ENCODE measurements at regions not wholly inside any gene's neighbourhood (a gene's known extent, or its start where the extent isn't known, plus 50 kb on each side); places are given as distances from the start of the nearest gene placed in this dataset.

DNA sequence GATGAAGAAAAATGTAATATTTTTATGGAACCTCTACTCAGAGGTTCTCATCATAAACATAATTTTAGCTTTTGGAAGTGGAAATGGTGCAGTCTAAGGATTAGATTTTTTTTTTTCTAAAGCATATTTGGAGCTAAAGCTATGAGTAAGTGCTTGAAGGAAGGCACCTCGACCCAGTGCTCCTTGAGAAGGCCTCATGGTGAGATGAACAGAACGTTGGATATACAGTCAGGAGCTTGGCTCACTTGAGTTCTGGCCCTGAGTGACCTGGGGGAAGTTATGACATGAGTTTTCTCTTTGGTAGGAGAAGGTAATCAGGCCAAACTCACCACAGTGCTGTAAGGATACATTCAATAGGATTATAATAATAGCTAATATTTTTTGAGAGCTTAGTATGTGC lies 163.3 kb downstream of the JCAD start:
- Histone ChIP-seq H3K27ac (peak overlapping the region; percentile 63), H3K27me3 (no peaks in the 10 kb centered on the region), H3K4me1 (peaks cover 15% of the 10 kb centered on the region), H3K4me3 (no peak overlapping the region), H3K36me3 (no peaks in the 10 kb centered on the region), H3K9me3 (no peaks in the 10 kb centered on the region)
- 31% methylated on average over 2 of the region's 2 CpGs for WGBS
- TF ChIP-seq POLR2AphosphoS5 (IDR thresholded peaks at IDR 0.05) (no peak), POLR2A (IDR thresholded peaks at IDR 0.05) (no peak), EP300 (IDR thresholded peaks at IDR 0.05) (no peak)
- TF ChIP-seq, protein P1, sequence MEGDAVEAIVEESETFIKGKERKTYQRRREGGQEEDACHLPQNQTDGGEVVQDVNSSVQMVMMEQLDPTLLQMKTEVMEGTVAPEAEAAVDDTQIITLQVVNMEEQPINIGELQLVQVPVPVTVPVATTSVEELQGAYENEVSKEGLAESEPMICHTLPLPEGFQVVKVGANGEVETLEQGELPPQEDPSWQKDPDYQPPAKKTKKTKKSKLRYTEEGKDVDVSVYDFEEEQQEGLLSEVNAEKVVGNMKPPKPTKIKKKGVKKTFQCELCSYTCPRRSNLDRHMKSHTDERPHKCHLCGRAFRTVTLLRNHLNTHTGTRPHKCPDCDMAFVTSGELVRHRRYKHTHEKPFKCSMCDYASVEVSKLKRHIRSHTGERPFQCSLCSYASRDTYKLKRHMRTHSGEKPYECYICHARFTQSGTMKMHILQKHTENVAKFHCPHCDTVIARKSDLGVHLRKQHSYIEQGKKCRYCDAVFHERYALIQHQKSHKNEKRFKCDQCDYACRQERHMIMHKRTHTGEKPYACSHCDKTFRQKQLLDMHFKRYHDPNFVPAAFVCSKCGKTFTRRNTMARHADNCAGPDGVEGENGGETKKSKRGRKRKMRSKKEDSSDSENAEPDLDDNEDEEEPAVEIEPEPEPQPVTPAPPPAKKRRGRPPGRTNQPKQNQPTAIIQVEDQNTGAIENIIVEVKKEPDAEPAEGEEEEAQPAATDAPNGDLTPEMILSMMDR (IDR thresholded peaks at IDR 0.05): no peak
- no peak for DNase-seq (ENCODE audit: low spot score in 2 of 2)

DNA sequence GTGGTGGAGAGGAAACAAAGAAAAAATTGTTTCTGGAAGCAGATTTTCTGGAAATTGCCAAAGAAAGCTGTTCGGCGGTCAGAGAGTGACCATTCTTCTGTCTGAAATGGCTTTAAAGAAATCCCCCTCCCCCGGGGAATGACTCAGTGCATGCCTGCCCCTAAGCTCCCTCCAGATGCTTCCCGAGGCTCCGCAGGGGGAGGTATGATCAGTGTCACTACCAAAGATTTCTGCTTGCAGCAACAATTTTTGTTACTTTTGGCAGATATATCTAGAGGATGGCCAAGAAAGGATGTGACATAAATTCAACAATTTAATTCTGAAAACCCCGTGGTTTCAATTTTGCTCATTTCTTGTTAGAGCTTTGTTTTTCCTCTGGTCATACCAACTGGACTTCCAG lies 163.9 kb downstream of the JCAD start:
- 37% methylated on average over 6 of the region's 6 CpGs for WGBS
- Histone ChIP-seq H3K27ac (no peak overlapping the region), H3K36me3 (no peaks in the 10 kb centered on the region), H3K9me3 (no peaks in the 10 kb centered on the region), H3K4me1 (peaks cover 15% of the 10 kb centered on the region), H3K4me3 (no peak overlapping the region), H3K27me3 (no peaks in the 10 kb centered on the region)
- peak; percentile 80 to 85 for DNase-seq (ENCODE audit: low spot score in 2 of 2)
- peak in 1 of 3 donors; percentile 63 for TF ChIP-seq POLR2AphosphoS5 (IDR thresholded peaks at IDR 0.05)
- TF ChIP-seq POLR2A (IDR thresholded peaks at IDR 0.05): no peak
- TF ChIP-seq, protein P1 (IDR thresholded peaks at IDR 0.05): no peak

DNA sequence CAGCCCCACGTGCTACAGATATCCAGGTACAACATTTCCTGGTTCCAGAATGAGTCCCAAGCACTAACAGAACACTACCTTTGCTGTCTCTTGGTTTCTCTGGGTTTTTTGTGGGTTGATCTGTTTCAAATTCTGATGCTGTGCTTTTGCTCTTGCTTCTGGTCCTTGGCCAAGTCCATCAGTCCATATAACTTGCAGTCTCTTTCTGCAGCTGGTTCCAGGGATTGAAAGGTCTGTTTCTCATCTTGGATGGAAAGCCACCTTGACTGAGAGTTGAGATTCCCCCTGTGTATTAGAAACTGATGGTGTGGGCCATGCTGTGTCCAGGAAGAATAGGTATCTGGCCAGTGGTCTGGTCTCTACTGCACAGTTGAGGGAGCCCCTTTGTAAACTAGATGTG lies 171.1 kb downstream of the JCAD start:
- Histone ChIP-seq H3K27me3 (no peaks in the 10 kb centered on the region), H3K9me3 (no peaks in the 10 kb centered on the region), H3K27ac (no peak overlapping the region), H3K36me3 (no peaks in the 10 kb centered on the region), H3K4me1 (no peaks in the 10 kb centered on the region), H3K4me3 (no peak overlapping the region)
- TF ChIP-seq, protein P1 (IDR thresholded peaks at IDR 0.05): no peak
- TF ChIP-seq EP300 (IDR thresholded peaks at IDR 0.05): no peak
- no peak for TF ChIP-seq POLR2AphosphoS5 (IDR thresholded peaks at IDR 0.05)
- no peak for TF ChIP-seq POLR2A (IDR thresholded peaks at IDR 0.05)
- 65% methylated on average over 1 of the region's 1 CpG for WGBS
- no peak for DNase-seq (ENCODE audit: low spot score in 2 of 2)

DNA sequence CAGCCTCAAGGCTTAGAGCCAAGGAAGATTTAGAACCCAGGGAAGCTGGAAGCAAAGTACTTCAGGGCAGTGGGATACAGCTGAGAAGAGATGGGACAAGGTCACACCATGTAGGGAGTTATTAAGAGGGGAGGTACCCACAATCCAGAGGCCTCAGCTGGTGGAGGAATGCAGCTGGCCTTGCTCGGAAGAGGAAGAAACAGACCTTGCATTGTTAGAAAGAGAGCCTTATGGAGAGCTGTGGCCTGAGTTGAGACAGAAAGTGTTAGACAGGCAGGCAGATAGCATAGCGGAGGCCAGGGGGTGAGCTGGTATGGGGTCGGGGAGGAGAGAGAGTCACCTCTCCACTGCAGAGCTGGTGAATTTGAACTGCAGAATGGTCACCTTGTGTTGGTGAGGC lies 173.1 kb downstream of the JCAD start:
- no peaks in the 10 kb centered on the region for H3K9me3 ChIP-seq
- no peak for DNase-seq (ENCODE audit: low spot score in 2 of 2)
- 89% methylated on average over 3 of the region's 3 CpGs for WGBS
- H3K36me3 ChIP-seq: no peaks in the 10 kb centered on the region
- no peak overlapping the region for H3K4me3 ChIP-seq
- H3K27ac ChIP-seq: no peak overlapping the region
- TF ChIP-seq POLR2A (IDR thresholded peaks at IDR 0.05) (no peak), EP300 (IDR thresholded peaks at IDR 0.05) (no peak), POLR2AphosphoS5 (IDR thresholded peaks at IDR 0.05) (no peak)
- TF ChIP-seq, protein P1 (IDR thresholded peaks at IDR 0.05): no peak
- no peaks in the 10 kb centered on the region for H3K27me3 ChIP-seq
- peaks cover 8% of the 10 kb centered on the region for H3K4me1 ChIP-seq

DNA sequence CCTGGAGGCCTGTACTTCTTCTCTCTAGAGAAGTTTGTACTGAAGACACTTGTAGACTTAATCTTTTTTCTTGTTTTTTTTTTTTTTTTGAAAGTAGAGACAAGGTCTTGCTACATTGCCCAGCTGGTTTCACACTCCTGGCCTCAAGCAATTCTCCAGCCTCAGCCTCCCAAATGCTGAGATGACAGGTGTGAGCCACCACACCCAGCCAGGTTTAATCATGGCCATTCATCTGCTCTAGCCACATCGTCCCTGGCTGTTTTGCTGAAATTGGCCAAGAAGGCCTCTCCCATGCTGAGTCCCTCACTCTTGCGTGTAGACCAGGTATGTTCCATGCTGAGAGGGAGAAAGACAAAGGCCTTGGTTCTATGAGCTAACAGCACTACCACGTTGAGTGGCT lies 176.2 kb downstream of the JCAD start:
- Histone ChIP-seq H3K4me3 (no peak overlapping the region), H3K27me3 (no peaks in the 10 kb centered on the region), H3K36me3 (no peaks in the 10 kb centered on the region), H3K4me1 (peaks cover 26% of the 10 kb centered on the region), H3K9me3 (no peaks in the 10 kb centered on the region), H3K27ac (no peak overlapping the region)
- DNase-seq (ENCODE audit: low spot score in 2 of 2): no peak
- TF ChIP-seq EP300 (IDR thresholded peaks at IDR 0.05) (no peak), POLR2AphosphoS5 (IDR thresholded peaks at IDR 0.05) (no peak), POLR2A (IDR thresholded peaks at IDR 0.05) (no peak)
- TF ChIP-seq, protein P1 (IDR thresholded peaks at IDR 0.05): no peak
- 99% methylated on average over 3 of the region's 3 CpGs for WGBS
